CD4-positive, alpha-beta T cell treated with Interleukin-4 for 4 hours (primary cell): ENCODE measurements at regions not wholly inside any gene's neighbourhood (a gene's known extent, or its start where the extent isn't known, plus 50 kb on each side); places are given as distances from the start of the nearest gene placed in this dataset.

Experiments used
- DNase-seq: peaks from one replicate; pipeline ENCODE4 v3.0.0-alpha.2; 2020

DNA sequence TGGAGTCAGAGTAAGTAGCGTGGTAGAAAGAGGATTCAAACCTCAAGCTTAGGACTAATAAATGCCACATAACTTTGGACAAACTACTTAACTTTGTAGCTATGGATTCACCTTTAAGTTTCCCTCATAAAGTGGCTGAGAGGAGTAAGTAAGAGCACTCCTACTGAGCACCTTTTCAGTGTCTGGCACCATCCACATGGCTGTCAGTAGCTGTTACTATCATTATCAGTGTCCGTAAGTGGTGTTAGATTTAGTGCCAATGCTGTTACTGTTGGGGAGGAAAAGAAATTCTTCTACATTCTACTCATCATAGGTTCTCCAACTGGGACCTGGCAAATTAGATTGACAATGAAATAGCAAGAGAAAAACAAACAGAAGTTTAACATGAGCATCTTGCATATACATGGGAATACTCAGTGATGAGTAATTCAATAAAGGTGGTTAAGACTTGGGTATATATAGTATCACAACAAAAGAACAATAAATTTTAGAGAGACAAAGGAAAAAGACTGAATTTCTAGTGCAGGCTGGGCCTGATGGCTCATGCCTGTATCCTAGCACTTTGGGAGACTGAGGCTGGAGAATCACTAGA, 165.6 kb upstream of the NBEA start:
- no peak for DNase-seq

DNA sequence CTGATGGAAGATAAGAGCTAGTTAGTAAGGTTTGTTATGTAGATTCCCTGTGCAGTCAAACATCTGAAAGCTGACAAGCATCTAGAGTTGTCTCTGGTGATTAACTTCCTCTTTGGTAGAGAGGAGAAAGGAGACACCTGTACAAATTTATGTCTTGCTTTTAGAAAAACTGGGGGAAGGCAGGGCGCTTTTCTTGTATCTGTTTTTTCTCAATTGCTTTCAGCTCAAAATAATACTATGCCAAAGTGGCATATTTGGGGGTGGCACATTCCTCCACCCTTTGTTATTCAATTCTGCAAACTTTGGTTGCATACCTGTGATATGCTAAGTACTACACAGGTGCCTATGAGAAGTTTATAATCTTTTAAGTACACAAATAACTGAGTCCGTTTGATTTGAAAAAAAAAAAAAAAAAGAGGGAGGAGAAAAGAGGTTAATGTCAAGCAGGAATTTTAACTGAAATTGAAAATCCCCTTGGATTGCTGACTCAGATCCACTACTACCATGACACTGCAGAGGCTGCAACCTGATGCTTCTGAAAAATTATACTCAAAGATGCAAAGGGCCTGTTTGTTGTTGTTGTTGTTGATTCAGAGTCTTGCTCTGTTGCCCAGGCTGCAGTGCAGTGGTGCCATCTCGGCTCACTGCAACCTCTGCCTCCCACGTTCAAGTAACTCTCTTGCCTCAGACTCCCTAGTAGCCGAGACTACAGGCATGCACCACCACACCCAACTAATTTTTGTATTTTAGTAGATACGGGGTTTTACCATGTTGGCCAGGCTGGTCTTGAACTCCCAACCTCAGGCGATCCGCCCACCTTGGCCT, 164.8 kb upstream of the NBEA start:
- DNase-seq: no peak

DNA sequence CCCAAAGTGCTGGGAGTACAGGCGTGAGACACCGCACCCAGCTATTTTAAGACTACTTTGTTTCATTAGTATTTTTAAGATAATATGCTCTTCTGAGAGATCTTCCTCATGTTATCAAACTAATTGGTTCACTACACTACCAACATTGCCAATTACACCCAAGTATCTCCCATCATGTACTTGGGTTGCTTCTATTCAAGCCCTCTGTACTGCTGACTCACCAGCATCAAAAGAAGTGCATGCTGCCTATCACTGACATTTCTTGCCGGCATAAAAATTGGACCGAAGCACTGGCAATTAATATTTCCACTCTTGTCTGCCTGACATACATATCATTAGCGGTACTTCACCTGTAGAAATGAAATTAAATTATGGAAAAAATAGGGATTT, 164.2 kb upstream of the NBEA start:
- DNase-seq: no peak

DNA sequence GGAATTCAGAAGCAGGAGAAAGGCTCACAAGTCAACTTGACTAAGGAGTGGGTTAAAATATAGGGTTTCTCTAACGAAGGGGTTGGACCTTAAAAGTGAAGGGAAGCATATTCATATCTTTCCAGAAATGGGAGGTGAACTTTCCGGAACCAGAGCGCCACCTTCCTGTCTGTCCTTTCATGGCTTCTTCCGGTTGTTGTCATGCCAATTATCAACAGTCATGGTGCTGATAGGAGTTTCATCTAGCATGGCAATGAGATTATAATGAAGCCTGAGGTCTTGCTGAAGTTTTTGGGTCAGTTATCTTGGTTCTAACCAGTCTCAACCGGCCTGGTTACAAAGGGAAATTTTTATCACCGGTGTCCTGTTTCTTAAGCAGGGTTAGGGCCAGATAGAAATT, 162.9 kb upstream of the NBEA start:
- no peak for DNase-seq

DNA sequence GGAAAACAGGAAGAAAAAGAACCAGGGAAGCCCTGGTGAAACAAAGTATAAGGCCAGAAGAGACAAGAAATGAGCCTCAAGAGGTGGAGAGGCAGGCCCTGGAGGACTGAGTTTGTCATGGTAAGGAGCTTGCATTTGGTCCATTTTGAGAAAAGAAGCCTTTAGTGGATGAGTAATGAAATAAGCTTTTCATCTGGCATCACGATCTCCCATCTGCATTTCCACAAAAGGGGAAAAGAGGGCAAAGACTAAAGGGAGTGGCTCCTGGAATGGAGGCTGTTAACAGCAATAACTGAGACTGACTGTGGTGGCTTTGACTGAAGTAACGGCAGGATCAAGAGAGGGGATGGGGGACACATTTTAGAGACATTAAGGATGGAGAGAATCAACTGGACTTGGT, 148.8 kb upstream of the NBEA start:
- DNase-seq: no peak

DNA sequence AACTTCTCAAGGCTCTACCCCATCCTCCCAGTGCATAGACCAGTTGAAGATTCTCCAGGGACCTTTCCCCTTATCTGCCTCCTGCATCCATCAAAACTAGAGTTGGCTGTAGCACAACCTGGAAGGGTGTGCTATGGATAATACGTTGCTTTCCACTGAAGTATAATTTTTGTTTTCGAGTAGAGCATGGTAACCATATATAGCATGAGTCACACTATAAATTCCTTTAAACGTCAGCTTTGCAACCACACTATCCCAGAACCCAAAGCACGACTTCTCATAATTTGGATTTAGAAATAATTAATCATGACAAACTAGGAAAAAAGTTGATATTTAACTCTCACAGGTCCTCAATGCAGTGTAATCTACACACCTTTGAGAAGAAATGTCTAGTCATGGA, 138.3 kb upstream of the NBEA start:
- DNase-seq: no peak

DNA sequence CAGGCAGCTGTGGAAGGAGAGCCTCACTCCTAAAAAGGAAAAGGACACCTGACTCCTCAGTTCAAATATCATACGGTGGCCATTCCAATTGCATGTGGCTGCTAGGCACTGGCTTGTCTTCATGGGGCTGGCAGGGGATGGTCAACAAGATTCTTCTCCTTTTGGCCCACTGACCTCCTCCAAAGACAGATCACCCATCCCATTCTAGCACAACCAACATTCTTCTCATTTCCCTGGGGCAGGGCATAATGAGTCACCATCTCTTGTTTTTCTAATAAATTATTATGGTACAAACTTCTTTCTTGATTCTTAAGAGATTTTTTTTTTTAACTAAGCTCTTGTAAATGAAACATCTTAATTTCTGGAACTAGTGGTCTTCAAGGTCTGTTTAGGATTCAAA, 136.7 kb upstream of the NBEA start:
- no peak for DNase-seq

DNA sequence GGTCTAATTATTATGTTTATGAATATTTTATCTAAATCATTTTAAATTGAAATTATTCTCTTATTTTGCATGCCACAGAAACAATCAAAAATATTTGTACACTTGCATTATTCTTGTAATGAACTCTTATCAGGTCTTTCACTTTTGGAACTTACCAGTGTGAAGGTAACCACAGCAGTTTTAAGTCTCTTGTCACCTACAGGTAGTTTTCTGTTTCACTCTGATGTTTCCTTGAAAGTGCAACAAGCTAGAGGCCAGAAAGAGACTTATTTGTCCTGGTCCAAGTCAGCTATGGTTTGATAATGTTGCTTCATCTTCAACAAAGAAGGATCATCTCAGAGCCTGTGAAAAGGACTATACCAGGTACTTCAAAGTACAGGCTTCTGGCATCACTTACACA, 133.4 kb upstream of the NBEA start:
- no peak for DNase-seq

DNA sequence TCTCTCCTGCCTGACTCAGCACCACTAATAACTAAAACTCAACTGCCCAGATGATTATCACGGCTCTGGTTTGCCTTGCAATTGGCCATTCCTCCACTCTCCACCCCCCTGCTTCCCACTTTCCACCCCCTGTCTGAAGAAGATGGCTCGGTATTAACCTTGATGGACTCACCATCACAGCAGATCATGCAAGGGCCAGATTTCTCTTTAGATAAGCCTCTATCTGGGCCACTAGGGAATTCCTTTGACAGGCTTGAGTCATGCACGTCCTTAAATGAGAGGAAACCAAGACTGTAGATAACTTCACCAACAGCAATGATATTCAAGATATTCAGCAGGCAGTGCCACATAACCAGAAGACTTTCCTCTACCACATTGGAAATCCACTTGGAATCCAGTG, 131.1 kb upstream of the NBEA start:
- no peak for DNase-seq

DNA sequence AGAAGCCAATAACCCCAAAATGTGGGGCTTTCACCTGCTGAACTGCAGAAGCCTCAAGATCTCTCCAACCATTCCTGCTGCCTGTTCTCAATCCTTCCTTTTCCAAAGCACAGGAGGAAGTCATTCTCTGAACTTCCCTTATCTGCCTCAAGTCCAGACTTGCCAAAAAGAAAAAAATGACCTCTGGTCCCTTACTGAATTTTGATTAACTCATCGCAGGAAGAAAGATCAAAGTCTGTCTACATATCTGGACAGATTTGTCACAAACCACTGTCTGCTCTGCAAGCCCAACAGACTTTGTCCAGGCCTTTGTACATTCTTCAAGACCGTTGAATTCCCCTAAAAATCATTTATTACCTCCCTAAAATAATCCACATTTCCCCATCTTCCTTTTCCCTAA, 126.5 kb upstream of the NBEA start:
- no peak for DNase-seq

DNA sequence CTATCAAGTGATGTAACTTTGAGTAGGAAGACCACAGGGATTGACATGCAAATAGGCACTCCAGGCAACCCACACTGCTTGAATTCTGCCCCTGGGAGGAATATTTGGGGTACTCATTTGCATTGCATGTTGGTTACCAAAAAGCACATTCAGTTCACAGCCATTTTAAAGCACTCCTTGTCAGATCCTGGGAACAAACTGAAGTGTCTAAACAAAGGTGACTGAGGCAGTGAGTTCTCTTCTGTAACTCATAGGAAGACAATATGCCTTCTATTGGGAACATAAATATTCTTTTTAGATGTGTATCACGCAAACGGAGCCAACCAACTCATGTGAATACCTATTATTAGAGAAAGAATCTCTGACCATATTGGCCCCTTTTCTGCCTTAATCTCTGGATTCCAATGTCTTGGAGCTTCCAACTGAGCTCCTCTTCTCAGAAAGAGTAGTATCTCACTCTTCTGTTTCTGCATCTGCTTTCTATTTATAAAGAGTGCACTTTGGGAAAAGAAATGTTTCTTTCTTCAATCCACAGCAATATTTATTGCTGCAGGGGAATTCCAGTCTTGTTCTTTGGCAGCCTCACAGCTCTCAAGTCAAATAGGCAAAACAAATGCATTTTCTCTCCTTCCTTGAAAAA, 125.7 kb upstream of the NBEA start:
- DNase-seq: no peak

DNA sequence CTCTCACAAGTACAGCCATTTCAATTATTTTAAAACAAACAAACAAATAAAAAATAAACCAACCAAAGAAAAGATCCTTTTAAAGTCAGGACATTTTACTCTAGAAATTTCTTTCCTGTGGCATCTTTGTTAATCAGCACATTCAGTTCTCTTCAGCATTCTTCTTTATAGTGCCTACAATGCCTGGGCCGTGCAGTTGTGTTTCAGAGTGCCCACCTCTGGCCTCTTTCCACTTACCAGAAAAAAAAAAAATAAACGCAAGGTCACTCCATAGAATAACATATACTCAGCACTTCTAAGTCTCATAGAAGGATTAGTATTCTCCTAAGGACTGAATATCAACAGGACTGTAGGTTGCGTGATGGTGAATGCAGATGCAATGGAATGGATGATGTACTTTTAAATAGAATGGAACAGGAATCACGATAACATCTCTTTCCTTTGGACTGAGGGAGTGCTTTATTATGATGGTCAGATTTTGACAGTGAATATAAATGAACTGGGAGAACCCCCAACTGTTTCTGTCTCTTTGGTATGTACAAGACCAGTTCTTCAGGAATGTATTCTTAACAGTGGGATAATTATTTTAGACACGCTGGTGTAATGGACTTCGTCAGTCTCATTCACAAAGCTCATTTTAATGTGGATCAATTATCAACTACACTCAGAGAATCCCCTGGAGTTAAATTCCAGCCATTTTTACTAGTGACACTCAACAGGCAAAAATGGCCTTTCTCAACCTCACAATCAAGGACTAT, 125.0 kb upstream of the NBEA start:
- DNase-seq: no peak

DNA sequence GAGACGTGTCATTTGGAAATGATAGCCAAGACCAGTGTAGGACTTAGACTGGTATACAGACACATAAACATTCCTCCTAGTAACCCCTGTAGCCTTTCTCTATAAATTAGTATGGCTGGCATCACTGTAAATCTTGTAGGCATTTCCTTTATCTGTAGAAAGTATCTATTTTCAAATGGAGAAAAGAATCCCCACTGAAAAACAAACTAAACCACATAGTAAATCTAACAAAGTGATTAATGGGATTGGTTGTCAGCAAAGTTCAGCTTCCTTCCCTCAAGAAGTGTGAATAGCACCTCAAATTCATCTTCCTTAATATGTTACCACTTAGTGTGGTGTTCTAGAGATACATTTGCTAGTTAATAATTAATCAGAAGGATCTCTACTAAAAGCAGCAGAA, 119.4 kb upstream of the NBEA start:
- DNase-seq: no peak

DNA sequence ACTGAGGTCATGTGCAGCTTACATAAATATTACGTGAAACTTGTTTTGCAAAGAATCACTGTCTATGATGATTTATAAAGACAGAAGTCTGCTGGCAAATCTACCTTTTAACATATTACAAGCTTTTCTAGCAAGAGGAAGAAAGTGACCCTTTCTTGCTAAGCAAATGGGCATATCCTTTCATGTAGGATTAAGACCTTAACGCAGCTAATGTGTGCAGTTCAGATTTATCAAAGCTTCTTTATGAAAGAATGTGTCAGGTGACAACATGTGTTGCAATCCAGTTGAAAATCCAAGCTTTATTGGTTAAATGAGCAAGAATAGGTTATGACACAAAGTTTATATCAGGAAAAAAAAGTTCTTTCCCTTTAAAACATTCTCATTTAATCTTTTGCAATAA, 115.6 kb upstream of the NBEA start:
- no peak for DNase-seq

DNA sequence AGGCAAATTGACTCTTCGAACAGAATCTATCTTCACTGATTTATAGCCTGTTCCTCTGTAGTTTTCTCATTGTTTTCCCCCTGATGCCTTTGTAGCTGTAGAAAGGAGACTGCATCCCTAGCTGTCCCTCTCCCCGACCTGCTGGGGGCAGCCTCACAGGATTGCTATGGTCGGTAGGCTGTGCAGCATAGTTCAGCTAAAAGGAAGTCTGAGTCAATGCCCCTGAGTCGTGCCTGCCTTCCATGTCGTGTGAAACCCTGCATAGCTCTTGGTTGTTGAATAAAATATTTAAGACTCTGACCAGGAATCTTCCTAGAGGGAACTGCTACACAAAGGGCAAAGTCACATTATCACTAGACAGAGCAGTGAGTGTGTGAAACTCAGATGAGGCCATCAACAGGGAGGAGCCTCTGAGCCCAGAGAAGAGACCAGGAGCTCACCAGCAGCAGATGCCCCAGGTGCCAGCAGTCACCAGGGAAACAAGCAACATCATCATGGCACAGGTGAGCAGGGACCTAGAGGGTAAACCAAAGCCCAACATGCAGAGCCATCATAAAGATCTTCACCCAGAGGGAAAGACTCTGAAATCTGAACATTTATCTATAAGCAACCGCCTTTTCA, 108.4 kb upstream of the NBEA start:
- no peak for DNase-seq

DNA sequence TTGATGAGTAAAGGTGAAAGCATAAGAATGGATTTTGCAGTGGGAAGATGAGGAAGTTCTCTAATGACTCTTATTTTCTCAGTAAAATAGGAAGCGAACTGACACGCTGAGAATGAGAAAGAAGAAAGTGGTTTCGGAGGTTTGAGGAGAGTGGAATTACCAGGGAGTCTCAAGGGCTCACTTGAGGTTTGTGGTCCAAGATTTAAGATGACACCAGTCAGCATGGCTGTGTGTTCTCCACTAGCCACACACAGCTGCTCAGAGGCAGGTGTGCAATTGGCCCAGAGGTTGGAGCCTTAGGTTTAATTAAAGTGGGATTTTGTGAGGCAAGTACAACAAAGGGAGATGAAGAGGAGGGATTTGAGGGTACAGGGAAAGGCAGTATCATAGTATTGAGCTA, 99.6 kb upstream of the NBEA start:
- DNase-seq: no peak

DNA sequence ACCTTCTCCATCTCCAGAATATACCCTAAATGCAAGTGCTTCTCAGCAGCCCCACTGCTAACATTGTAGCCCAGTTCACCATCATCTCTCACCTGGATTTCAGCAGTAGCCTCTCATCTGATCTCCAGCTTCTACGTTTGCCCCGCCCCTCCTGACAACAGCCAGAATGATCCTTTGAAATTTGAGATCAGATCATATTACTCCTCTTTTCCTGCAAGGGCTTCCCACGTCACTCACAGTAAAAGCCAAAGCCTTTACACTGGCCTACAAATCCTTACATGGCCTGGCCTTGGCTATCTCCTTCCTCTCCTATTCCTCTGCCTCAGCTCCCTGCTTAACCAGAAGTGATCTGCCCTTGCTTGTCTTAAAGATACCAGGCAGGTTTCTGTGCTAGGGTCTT, 94.3 kb upstream of the NBEA start:
- DNase-seq: no peak

DNA sequence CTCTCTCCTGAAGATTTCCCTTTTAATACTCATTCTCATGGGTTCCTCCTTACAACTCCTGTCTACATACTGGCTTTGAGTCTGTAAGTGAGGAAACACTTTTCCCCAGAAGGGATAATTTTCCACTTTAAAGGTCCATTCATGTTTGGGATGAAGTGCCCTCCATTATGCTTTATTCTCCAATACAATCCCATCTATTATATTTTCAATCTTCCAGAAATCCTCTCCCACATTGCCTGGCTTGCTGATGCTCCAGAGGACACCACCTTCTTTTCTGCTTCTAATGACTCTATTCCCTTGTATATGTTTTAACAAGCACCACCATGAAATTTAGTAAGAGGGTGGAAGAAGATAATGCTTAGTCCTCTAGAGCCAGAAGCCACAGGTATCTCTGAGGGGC, 92.7 kb upstream of the NBEA start:
- DNase-seq: no peak

DNA sequence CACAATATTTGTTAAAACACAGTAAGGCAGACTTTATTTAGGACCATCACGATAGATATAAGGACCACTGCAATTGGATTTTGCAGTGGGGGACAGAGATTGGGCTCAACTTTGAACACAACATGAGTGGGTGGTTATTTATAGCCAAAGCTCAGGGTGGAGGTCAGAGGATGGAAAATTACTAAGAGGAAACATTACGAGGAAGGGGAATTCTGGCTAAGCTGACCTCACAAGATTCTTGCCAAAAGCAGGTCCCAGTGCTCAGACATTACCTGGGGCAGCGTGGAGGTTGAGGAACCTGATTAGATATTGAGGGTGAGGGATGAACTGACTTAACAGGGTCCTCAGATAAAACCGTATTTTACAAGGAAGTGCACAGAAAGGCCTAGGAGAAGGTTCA, 88.9 kb upstream of the NBEA start:
- no peak for DNase-seq

DNA sequence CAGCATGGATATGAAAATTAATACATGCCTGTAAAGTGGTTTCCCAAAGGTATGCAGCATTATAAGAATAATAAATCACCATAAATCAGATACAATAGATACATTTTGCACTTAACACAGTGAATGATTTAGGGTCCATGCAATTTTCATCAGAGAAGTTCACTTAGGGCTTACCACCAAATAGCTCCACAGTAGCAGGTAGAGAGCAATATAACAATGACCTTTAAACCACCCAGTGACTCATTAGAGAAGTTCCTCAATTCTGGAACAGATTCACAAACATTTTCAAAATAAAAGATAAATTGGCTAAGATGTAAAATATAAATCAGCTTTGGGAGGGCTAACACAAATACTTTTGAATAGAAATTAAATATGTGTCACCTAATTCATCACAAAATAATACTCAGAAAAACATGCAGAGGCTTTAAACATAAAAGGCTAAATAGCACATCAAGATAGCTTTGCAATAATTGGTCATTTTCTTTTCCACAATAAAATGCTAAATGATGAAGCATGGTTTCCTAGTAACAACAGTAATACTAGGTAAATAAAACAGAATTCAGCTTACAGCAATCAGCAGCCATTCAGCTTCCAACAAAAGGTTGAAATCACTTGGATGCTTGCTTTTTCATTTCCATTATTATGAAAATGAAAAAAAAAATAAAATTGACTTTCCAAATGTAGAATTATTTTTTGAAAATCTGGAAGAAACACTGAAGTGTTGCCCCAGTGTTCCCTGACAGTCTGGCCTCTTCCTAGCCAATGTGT, 84.3 kb upstream of the NBEA start:
- no peak for DNase-seq

DNA sequence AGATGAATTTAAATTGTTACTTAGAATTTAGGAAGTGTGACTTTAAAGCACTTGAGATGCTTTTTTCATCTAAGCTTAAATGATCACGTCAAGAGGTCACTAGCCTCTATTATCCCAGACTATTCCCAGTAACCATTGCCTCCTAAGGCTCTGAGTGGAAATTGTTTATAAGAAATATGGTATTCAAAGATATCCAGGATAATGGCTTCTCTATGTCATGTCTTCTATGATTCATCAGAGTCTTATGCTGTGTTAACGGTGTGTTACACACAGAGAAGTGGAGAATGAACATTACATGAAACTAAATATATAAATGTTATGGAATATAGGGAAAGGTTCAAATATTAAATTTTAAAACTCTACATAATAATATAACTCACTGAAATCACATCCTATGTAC, 79.8 kb upstream of the NBEA start:
- DNase-seq: no peak

DNA sequence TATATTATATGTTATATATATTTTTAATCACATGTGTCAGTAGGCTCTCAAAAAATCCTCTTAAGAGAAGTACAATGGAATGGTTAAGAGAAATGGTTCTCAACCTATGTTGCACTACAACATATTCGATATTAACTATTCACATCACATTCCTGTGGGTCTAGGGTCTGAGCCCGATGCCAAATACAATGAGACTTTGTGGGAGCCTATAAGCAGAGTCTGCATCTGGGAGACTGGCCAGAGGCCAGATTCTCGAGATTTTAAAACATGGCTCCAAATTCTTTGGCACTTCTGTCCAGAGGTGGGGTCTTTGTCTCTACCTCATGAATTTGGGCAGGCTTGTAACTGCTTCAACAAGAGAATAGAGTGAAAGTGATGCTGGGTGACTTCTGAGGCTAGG, 79.4 kb upstream of the NBEA start:
- DNase-seq: no peak
